Ovary (tissue), 3 donors: ENCODE measurements at regions not wholly inside any gene's neighbourhood (a gene's known extent, or its start where the extent isn't known, plus 50 kb on each side); places are given as distances from the start of the nearest gene placed in this dataset.
"Not testable (repeated sequence)": the region's sequence is repeated elsewhere in the genome, so short reads cannot be mapped to it uniquely, and the experiment has no call there.

Source experiments
- CTCF ChIP-seq, 3 donors: fragments of 450-650 bp in 2 of 3; fragments of 200-600 bp in 1 of 3; IDR thresholded peaks; one replicate each; pipeline versions ENCODE4 v1.5.1 to v1.8.0; 2016 to 2022; ENCODE audit warnings: antibody characterized with exemption in 3 of 3, mild to moderate bottlenecking in 1 of 3
- EP300 ChIP-seq: sonication (generic); formaldehyde crosslinking; IDR thresholded peaks from one replicate; pipeline ENCODE4 v1.6.1; 2017; ENCODE audit warnings: antibody characterized with exemption
- POLR2A ChIP-seq: fragments of 450-650 bp; IDR thresholded peaks from one replicate; pipeline ENCODE4 v1.6.1; 2017; ENCODE audit warnings: antibody characterized with exemption, mild to moderate bottlenecking, moderate library complexity
- donor health status: DM: no; HTN: no; CAD: no.

GRCh38 chr3:151587659-151588058 is 126.8 kb upstream of the IGSF10 start:
- not testable (repeated sequence) for TF ChIP-seq CTCF (IDR thresholded peaks at IDR 0.05); EP300; POLR2A
